Mesenchymal stem cell (in vitro differentiated cells and primary cell): ENCODE measurements at regions not wholly inside any gene's neighbourhood (a gene's known extent, or its start where the extent isn't known, plus 50 kb on each side); places are given as distances from the start of the nearest gene placed in this dataset.

ENCODE experiments used
- DNase-seq: peaks from one replicate; pipeline ENCODE4 v3.0.0-alpha.2; 2013
- H2AFZ ChIP-seq: one replicate; pipeline ENCODE4 v1.6.1; 2013; ENCODE audit warnings: low read depth, mild to moderate bottlenecking, control low read depth, inconsistent platforms, low read length, moderate library complexity
- H2AK5ac ChIP-seq: 2 replicates; pipeline ENCODE4 v1.6.1; 2013; ENCODE audit warnings: low read length, moderate library complexity, mild to moderate bottlenecking, inconsistent platforms; ENCODE audit not compliant: severe bottlenecking
- H2BK120ac ChIP-seq: one replicate; pipeline ENCODE4 v1.6.1; 2013; ENCODE audit warnings: low read depth, mild to moderate bottlenecking, inconsistent platforms, low read length, moderate library complexity
- H2BK12ac ChIP-seq, 2 experiments: one replicate each; pipeline ENCODE4 v1.6.1; 2013; ENCODE audit warnings: inconsistent platforms in 2 of 2, low read length in 2 of 2, mild to moderate bottlenecking in 2 of 2, moderate library complexity in 2 of 2, control low read depth in 1 of 2
- H2BK15ac ChIP-seq: one replicate; pipeline ENCODE4 v1.6.1; 2013; ENCODE audit warnings: mild to moderate bottlenecking, low read depth, inconsistent platforms; ENCODE audit not compliant: poor library complexity, severe bottlenecking
- H2BK5ac ChIP-seq: 2 replicates; pipeline ENCODE4 v1.6.1; 2013; ENCODE audit warnings: low read depth, mild to moderate bottlenecking, low read length, control low read depth, inconsistent platforms; ENCODE audit not compliant: poor library complexity, severe bottlenecking
- H3K14ac ChIP-seq, 2 experiments: one replicate each; pipeline ENCODE4 v1.6.1; 2013; ENCODE audit warnings: inconsistent platforms in 2 of 2, low read length in 2 of 2, control low read depth in 1 of 2, mild to moderate bottlenecking in 1 of 2, moderate library complexity in 1 of 2
- H3K18ac ChIP-seq, 2 experiments: one replicate each; pipeline ENCODE4 v1.6.1; 2013; ENCODE audit warnings: inconsistent platforms in 2 of 2, low read length in 2 of 2, control low read depth in 1 of 2, low read depth in 1 of 2, mild to moderate bottlenecking in 1 of 2
- H3K23ac ChIP-seq, 2 experiments: one replicate each; pipeline ENCODE4 v1.6.1; 2013; ENCODE audit warnings: inconsistent platforms in 2 of 2, low read length in 2 of 2, mild to moderate bottlenecking in 2 of 2, moderate library complexity in 2 of 2, control low read depth in 1 of 2
- H3K27ac ChIP-seq: 2 replicates; pipeline ENCODE4 v1.5.1; 2013; ENCODE audit warnings: mild to moderate bottlenecking, moderate library complexity, low read length, control low read depth, inconsistent platforms; ENCODE audit not compliant: poor library complexity, severe bottlenecking
- H3K27me3 ChIP-seq, 2 experiments: 2 replicates each; pipeline versions ENCODE4 v1.6.1 to v1.7.0; 2013; ENCODE audit warnings: low read length in 2 of 2, mild to moderate bottlenecking in 2 of 2, moderate library complexity in 2 of 2, control low read depth in 1 of 2, inconsistent platforms in 1 of 2; ENCODE audit not compliant: control insufficient read depth in 1 of 2, insufficient read depth in 1 of 2
- H3K36me3 ChIP-seq, 2 experiments: 2 replicates each; pipeline versions ENCODE4 v1.6.1 to v1.7.0; 2013; ENCODE audit warnings: low read length in 2 of 2, control low read depth in 1 of 2, inconsistent platforms in 1 of 2, low read depth in 1 of 2, mild to moderate bottlenecking in 1 of 2; ENCODE audit not compliant: insufficient read depth in 2 of 2, control insufficient read depth in 1 of 2
- H3K4ac ChIP-seq, 2 experiments: one replicate each; pipeline ENCODE4 v1.6.1; 2013; ENCODE audit warnings: inconsistent platforms in 2 of 2, low read length in 2 of 2, mild to moderate bottlenecking in 2 of 2, moderate library complexity in 2 of 2, control low read depth in 1 of 2, low read depth in 1 of 2
- H3K4me1 ChIP-seq: 2 replicates; pipeline ENCODE4 v1.6.1; 2013; ENCODE audit warnings: low read depth, low read length, control low read depth; ENCODE audit not compliant: control insufficient read depth, insufficient read depth
- H3K4me2 ChIP-seq: 2 replicates; pipeline ENCODE4 v1.6.1; 2013; ENCODE audit warnings: low read length, mild to moderate bottlenecking, inconsistent platforms; ENCODE audit not compliant: poor library complexity, severe bottlenecking
- H3K4me3 ChIP-seq, 2 experiments: 2 replicates each; pipeline versions ENCODE4 v1.5.1 to v1.7.0; 2013; ENCODE audit warnings: low read length in 2 of 2, mild to moderate bottlenecking in 2 of 2, control low read depth in 1 of 2, low read depth in 1 of 2; ENCODE audit not compliant: insufficient read depth in 1 of 2
- H3K79me1 ChIP-seq: replicated peaks from 2 replicates; pipeline ENCODE4 v1.6.1; 2013; ENCODE audit warnings: mild to moderate bottlenecking, control low read depth, low read length, inconsistent platforms; ENCODE audit not compliant: poor library complexity, severe bottlenecking
- H3K9ac ChIP-seq: 2 replicates; pipeline ENCODE4 v1.7.0; 2013; ENCODE audit warnings: mild to moderate bottlenecking, low read length, moderate library complexity
- H3K9me3 ChIP-seq: 2 replicates; pipeline ENCODE4 v1.7.0; 2013; ENCODE audit warnings: mild to moderate bottlenecking, low read length; ENCODE audit not compliant: control insufficient read depth
- H4K8ac ChIP-seq: one replicate; pipeline ENCODE4 v1.6.1; 2013; ENCODE audit warnings: inconsistent platforms, mild to moderate bottlenecking, low read length, moderate library complexity
- H4K91ac ChIP-seq: one replicate; pipeline ENCODE4 v1.6.1; 2013; ENCODE audit warnings: mild to moderate bottlenecking, low read length, inconsistent platforms
- WGBS: methylation state at CpG from one replicate; pipeline ENCODE4 v1.1.7; 2013; ENCODE audit warnings: mixed read lengths; 5-methylcytosine and 5-hydroxymethylcytosine counted together

- Histone ChIP-seq H3K4me1 (no peaks in the 10 kb centered on the region), H2BK120ac (no peak overlapping the region), H3K23ac (no peak overlapping the region), H3K4ac (no peak overlapping the region), H3K18ac (no peak overlapping the region), H2BK15ac (no peak overlapping the region), H3K14ac (no peak overlapping the region), H2AK5ac (no peak overlapping the region), H3K27ac (no peak overlapping the region), H2BK12ac (no peak overlapping the region), H3K9me3 (no peaks in the 10 kb centered on the region), H4K91ac (no peak overlapping the region), H2BK5ac (no peak overlapping the region), H3K9ac (no peak overlapping the region), H3K36me3 (no peaks in the 10 kb centered on the region), H3K79me1 (no peaks in the 10 kb centered on the region), H2AFZ (no peak overlapping the region), H3K27me3 (peaks cover 0 to 20% of the 10 kb centered on the region in 2 experiments), H3K4me3 (no peak overlapping the region), H4K8ac (no peak overlapping the region), H3K4me2 (no peak overlapping the region)
- no peak for DNase-seq
- 77% methylated on average over 6 of the region's 6 CpGs for WGBS
Observed at GRCh38 chr5:5046680-5047502, 93.2 kb upstream of the ADAMTS16 start.

GRCh38 chr5:5050801-5051200 lies 89.3 kb upstream of the ADAMTS16 start:
- Histone ChIP-seq H3K36me3 (no peaks in the 10 kb centered on the region), H3K4me3 (no peak overlapping the region), H3K14ac (no peak overlapping the region), H3K27me3 (peaks cover 0 to 16% of the 10 kb centered on the region in 2 experiments), H3K4me2 (no peak overlapping the region), H2BK5ac (no peak overlapping the region), H2BK120ac (no peak overlapping the region), H3K23ac (no peak overlapping the region), H2AK5ac (no peak overlapping the region), H2BK15ac (no peak overlapping the region), H3K79me1 (no peaks in the 10 kb centered on the region), H3K9me3 (no peaks in the 10 kb centered on the region), H2BK12ac (no peak overlapping the region), H3K4me1 (no peaks in the 10 kb centered on the region), H4K91ac (no peak overlapping the region), H3K9ac (peak overlapping the region; percentile 14), H3K27ac (no peak overlapping the region), H3K4ac (no peak overlapping the region), H3K18ac (no peak overlapping the region), H4K8ac (no peak overlapping the region), H2AFZ (no peak overlapping the region)
- DNase-seq, result no peak
- 36% methylated on average over 3 of the region's 3 CpGs for WGBS

DNA sequence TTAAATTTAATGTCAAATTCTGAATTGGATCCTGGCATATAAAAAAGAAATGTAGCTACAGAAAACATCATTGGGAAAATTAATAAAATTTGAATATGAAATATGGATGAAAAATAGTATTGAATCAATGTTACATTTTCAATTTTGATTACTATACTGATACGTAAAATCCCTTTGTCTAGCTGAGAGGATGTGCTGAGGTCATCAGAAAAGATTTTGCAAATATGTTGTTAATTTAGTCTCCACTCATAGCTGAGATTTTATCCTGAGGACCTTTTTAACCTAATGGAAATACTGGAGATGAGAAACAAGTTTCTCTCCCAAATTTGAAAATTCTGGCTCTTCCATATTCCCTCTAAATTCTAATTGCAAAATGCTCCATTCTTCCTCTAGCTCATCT lies 84.4 kb upstream of the ADAMTS16 start:
- Histone ChIP-seq H3K4me3 (no peak overlapping the region), H2BK5ac (no peak overlapping the region)

GRCh38 chr5:5061836-5062235 lies 78.3 kb upstream of the ADAMTS16 start:
- H3K27ac ChIP-seq, result no peak overlapping the region
- H3K27me3 ChIP-seq, result peaks cover 0 to 38% of the 10 kb centered on the region in 2 experiments
- peaks cover 6% of the 10 kb centered on the region for H3K4me1 ChIP-seq
- H3K79me1 ChIP-seq, result no peaks in the 10 kb centered on the region
- H3K4ac ChIP-seq, result no peak overlapping the region
- H3K23ac ChIP-seq, result no peak overlapping the region
- no peak for DNase-seq
- H4K91ac ChIP-seq, result no peak overlapping the region
- H3K4me2 ChIP-seq, result no peak overlapping the region
- H2AK5ac ChIP-seq, result no peak overlapping the region
- H3K18ac ChIP-seq, result no peak overlapping the region
- H2AFZ ChIP-seq, result no peak overlapping the region
- H3K36me3 ChIP-seq, result no peaks in the 10 kb centered on the region
- WGBS, result 88% methylated on average over 11 of the region's 12 CpGs
- H3K14ac ChIP-seq, result no peak overlapping the region
- H2BK120ac ChIP-seq, result no peak overlapping the region
- H3K4me3 ChIP-seq, result no peak overlapping the region
- H2BK12ac ChIP-seq, result no peak overlapping the region
- no peak overlapping the region for H4K8ac ChIP-seq
- H2BK15ac ChIP-seq, result no peak overlapping the region
- no peaks in the 10 kb centered on the region for H3K9me3 ChIP-seq
- no peak overlapping the region for H2BK5ac ChIP-seq
- H3K9ac ChIP-seq, result no peak overlapping the region

More for the DNA sequence above, 84.4 kb upstream of the ADAMTS16 start:
- H3K27me3 ChIP-seq, result peaks cover 0 to 13% of the 10 kb centered on the region in 2 experiments
- H3K36me3 ChIP-seq, result no peaks in the 10 kb centered on the region
- no peak overlapping the region for H2BK120ac ChIP-seq
- H4K91ac ChIP-seq, result no peak overlapping the region
- H3K23ac ChIP-seq, result no peak overlapping the region
- no peak for DNase-seq
- H3K4ac ChIP-seq, result no peak overlapping the region
- H2AFZ ChIP-seq, result no peak overlapping the region
- H3K18ac ChIP-seq, result no peak overlapping the region
- no peak overlapping the region for H2BK15ac ChIP-seq
- no peak overlapping the region for H3K27ac ChIP-seq
- no peak overlapping the region for H3K4me2 ChIP-seq
- no peak overlapping the region for H2AK5ac ChIP-seq
- H2BK12ac ChIP-seq, result no peak overlapping the region
- no peaks in the 10 kb centered on the region for H3K9me3 ChIP-seq
- no peaks in the 10 kb centered on the region for H3K4me1 ChIP-seq
- no CpG with 5 or more reads among the region's 1 CpG for WGBS
- no peaks in the 10 kb centered on the region for H3K79me1 ChIP-seq
- no peak overlapping the region for H3K9ac ChIP-seq
- no peak overlapping the region for H3K14ac ChIP-seq
- H4K8ac ChIP-seq, result no peak overlapping the region
